Panc1 (cell line): ENCODE measurements at regions not wholly inside any gene's neighbourhood (a gene's known extent, or its start where the extent isn't known, plus 50 kb on each side); places are given as distances from the start of the nearest gene placed in this dataset.

Source experiments
- ATAC-seq: fragments of 200-7000 bp; cut with Tn5 transposase; 2 replicates; pipeline ENCODE4 v1.9.1; 2020; ENCODE audit warnings: mild to moderate bottlenecking, moderate library complexity
- BruUV-seq: library from RNA; stranded (reverse); fragments of 400-500 nt; replicated peaks from 2 replicates; lab custom pipeline; 2021; lab: Mats Ljungman, UMichigan
- CTCF ChIA-PET: fragments of 300-600 bp; sonication (Branson Sonifier 250); formaldehyde crosslinking; loops from one replicate; lab custom pipeline; 2022; ENCODE audit warnings: antibody characterized with exemption; lab: Charles Lee
- POLR2A ChIA-PET: fragments of 300-600 bp; sonication (Branson Sonifier 250); formaldehyde crosslinking; loops from one replicate; lab custom pipeline; 2022; ENCODE audit warnings: antibody characterized with exemption; lab: Charles Lee
- DNase-seq: peaks from one replicate; pipeline ENCODE4 v3.0.0-alpha.2; 2010; ENCODE audit warnings: low read depth, low spot score
- H3K27ac ChIP-seq: 2 replicates; pipeline ENCODE4 v1.5.1; 2011; ENCODE audit warnings: mild to moderate bottlenecking, low read length, inconsistent platforms
- H3K27me3 ChIP-seq: fragments of 200-500 bp; sonication (Bioruptor generic); 2 replicates; pipeline ENCODE4 v1.6.0; 2014; ENCODE audit warnings: low read length, inconsistent platforms; ENCODE audit not compliant: control insufficient read depth, insufficient read depth
- H3K36me3 ChIP-seq: fragments of 200-500 bp; sonication (Bioruptor generic); 2 replicates; pipeline ENCODE4 v1.5.1; 2014; ENCODE audit warnings: inconsistent platforms, mild to moderate bottlenecking, low read length, moderate library complexity; ENCODE audit not compliant: control insufficient read depth, insufficient read depth
- H3K4me1 ChIP-seq: 2 replicates; pipeline ENCODE4 v1.5.1; 2011; ENCODE audit warnings: inconsistent platforms, mild to moderate bottlenecking, low read length, moderate library complexity; ENCODE audit not compliant: control insufficient read depth, insufficient read depth
- H3K4me3 ChIP-seq, 2 experiments: 2 replicates each; pipeline ENCODE4 v1.5.1; 2011 to 2012; ENCODE audit warnings: low read depth in 2 of 2, low read length in 2 of 2, mild to moderate bottlenecking in 2 of 2, inconsistent platforms in 1 of 2, moderate library complexity in 1 of 2
- H3K9me3 ChIP-seq: fragments of 200-500 bp; sonication (Bioruptor generic); 2 replicates; pipeline ENCODE4 v1.5.1; 2014; ENCODE audit warnings: low read depth, mild to moderate bottlenecking, inconsistent platforms, low read length, moderate library complexity; ENCODE audit not compliant: control insufficient read depth, insufficient read depth
- CTCF ChIP-seq: fragments of 450-650 bp; IDR thresholded peaks from 2 replicates; pipeline ENCODE4 v1.5.1; 2017; ENCODE audit warnings: mild to moderate bottlenecking
- POLR2AphosphoS5 ChIP-seq: IDR thresholded peaks from 2 replicates; pipeline ENCODE4 v1.6.1; 2012; ENCODE audit warnings: mild to moderate bottlenecking, low read depth, low read length, moderate library complexity
- REST ChIP-seq, 2 experiments: IDR thresholded peaks; 2 replicates each; pipeline ENCODE4 v1.6.1; 2011 to 2012; ENCODE audit warnings: low read depth in 2 of 2, control low read depth in 1 of 2, low read length in 1 of 2, mild to moderate bottlenecking in 1 of 2, moderate library complexity in 1 of 2; ENCODE audit not compliant: insufficient read depth in 1 of 2
- SIN3A ChIP-seq: IDR thresholded peaks from 2 replicates; pipeline ENCODE4 v1.6.1; 2012; ENCODE audit warnings: low read depth, mild to moderate bottlenecking, low read length, moderate library complexity, borderline replicate concordance; ENCODE audit not compliant: insufficient read depth
- TCF7L2 ChIP-seq: IDR thresholded peaks from 2 replicates; pipeline ENCODE4 v1.6.1; 2011; ENCODE audit warnings: mild to moderate bottlenecking, low read depth, low read length, inconsistent platforms
- in situ Hi-C: cut with HindIII; loops from 2 replicates; pipeline ENCODE4 v1.10.0; 2016; ENCODE audit warnings: low sequenced_read_pairs, low pct_unique_long_range_greater_than_20kb
- intact Hi-C: fragments of 100-400 bp; cut with micrococcal nuclease; formaldehyde crosslinking; loops from one replicate; pipeline ENCODE4 v1.10.0; 2022; ENCODE audit not compliant: unreplicated experiment

DNA sequence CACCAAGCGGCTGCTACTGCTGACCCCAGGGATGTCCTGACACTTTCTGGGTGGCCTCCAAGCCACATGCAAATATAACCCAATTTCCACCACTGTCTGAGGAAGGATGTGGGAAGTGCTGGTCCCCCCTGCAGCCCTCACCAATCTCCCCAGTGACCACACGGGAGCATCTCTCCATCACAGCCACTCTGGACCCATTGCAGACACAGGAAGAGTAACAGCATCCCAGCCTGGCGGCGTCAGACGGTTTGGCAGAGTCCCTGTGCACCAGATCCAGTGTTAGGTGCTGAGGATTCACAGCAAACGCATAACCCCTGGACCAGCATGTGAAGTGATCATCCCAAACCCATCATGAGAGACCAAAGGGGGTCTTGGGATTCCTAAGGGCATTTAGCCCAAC is 163.7 kb upstream of the TNRC6C start:
- Histone ChIP-seq H3K4me3 (no peak overlapping the region), H3K4me1 (no peaks in the 10 kb centered on the region), H3K27ac (no peak overlapping the region), H3K9me3 (no peaks in the 10 kb centered on the region), H3K36me3 (no peaks in the 10 kb centered on the region), H3K27me3 (peaks cover 10% of the 10 kb centered on the region)
- ATAC-seq (no peak), DNase-seq (no peak)
- no peak for TF ChIP-seq TCF7L2
- TF ChIP-seq REST (IDR thresholded peaks at IDR 0.05; ENCODE audit: insufficient read depth in 1 of 2, low read depth in 2 of 2, low read length in 1 of 2): no peak
- no peak for TF ChIP-seq SIN3A
- no peak for TF ChIP-seq POLR2AphosphoS5
- no peak for TF ChIP-seq CTCF
- intact Hi-C loops (no loop called here), in situ Hi-C loops (no loop called here)
- POLR2A ChIA-PET: interaction anchor here (0.5 kb wide), 1 partner anchor 180 kb away, joined by 3 read pairs; no protein-coding TSS in a partner anchor
- BruUV-seq: no TSS peak
- CTCF ChIA-PET: no interaction called here

DNA sequence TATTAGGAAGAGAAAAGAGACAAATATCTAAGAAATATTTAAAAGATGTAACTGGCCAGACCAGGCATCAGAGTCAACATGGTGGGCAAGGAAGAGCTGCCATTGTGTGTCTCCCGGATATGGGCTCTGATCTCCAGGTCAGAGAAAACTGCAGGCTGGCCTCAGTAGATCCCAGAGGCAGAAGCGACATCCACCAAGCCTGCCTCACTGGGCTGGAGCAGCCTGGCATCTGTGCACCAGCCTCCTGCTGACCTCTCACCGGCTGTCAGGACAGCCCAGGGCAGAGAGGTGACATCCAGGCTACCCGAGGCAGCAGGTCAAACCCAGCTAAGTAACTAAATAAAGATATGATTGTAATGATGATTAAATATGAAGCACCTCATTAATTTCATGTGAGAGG is 162.8 kb upstream of the TNRC6C start:
- ATAC-seq (no peak), DNase-seq (no peak)
- ChIA-PET POLR2A (no interaction called here), CTCF (no interaction called here)
- no peaks in the 10 kb centered on the region for H3K9me3 ChIP-seq
- TF ChIP-seq CTCF (no peak), SIN3A (no peak), REST (IDR thresholded peaks at IDR 0.05; ENCODE audit: insufficient read depth in 1 of 2, low read depth in 2 of 2, low read length in 1 of 2) (no peak)
- H3K36me3 ChIP-seq: no peaks in the 10 kb centered on the region
- H3K4me1 ChIP-seq: no peaks in the 10 kb centered on the region
- no peak overlapping the region for H3K27ac ChIP-seq
- intact Hi-C loops (no loop called here), in situ Hi-C loops (no loop called here)
- H3K27me3 ChIP-seq: peaks cover 8% of the 10 kb centered on the region
- BruUV-seq: no TSS peak
- no peak overlapping the region for H3K4me3 ChIP-seq
